PC-9 (cell line): ENCODE measurements at regions not wholly inside any gene's neighbourhood (a gene's known extent, or its start where the extent isn't known, plus 50 kb on each side); places are given as distances from the start of the nearest gene placed in this dataset.

Source experiments
- EZH2 ChIP-seq: fragments of 200-600 bp; sonication (generic); IDR thresholded peaks from 2 replicates; pipeline ENCODE4 v1.8.0; 2017; ENCODE audit warnings: antibody characterized with exemption, low read depth
- TF ChIP-seq, protein P1 (sequence below): fragments of 200-600 bp; sonication (generic); conservative IDR thresholded peaks from 2 replicates; pipeline ENCODE4 v1.6.1; 2017; ENCODE audit warnings: mixed run types, antibody characterized with exemption, mild to moderate bottlenecking, moderate library complexity

DNA sequence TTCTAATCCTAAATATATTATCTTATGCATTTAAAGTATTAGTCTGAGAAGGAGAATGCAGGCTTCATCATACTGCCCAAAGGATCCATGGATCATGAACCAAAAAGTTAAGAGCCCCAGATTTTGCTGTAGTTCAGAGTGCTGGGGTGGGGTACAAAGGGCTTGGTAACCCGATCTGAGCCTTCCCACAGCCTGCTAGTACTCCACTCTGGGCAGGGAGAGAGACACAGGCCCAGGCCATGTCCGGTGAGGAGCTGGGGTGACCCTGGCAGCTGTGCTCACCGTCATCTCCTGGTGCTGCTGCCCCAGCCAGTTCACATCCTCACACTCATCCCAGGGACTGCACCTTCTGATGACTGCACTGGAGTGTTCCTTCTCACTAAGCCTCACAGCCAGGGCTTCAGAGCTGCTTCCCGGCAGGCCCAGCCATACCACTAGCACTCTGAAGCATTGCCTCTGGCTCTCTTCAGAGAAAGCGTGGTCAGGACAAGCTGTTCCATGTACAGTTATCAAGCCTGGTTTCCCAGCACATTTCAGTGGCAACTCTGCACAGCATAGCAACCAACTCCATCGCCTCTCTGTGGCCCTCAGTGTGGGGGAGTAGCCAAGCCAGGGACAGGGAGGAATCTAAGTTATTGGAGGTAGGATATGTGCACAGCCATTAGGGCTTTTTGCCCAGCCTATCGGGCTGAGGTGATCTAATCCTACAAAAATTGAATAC, 189.0 kb upstream of the CTAGE1 start:
- TF ChIP-seq, protein P1, sequence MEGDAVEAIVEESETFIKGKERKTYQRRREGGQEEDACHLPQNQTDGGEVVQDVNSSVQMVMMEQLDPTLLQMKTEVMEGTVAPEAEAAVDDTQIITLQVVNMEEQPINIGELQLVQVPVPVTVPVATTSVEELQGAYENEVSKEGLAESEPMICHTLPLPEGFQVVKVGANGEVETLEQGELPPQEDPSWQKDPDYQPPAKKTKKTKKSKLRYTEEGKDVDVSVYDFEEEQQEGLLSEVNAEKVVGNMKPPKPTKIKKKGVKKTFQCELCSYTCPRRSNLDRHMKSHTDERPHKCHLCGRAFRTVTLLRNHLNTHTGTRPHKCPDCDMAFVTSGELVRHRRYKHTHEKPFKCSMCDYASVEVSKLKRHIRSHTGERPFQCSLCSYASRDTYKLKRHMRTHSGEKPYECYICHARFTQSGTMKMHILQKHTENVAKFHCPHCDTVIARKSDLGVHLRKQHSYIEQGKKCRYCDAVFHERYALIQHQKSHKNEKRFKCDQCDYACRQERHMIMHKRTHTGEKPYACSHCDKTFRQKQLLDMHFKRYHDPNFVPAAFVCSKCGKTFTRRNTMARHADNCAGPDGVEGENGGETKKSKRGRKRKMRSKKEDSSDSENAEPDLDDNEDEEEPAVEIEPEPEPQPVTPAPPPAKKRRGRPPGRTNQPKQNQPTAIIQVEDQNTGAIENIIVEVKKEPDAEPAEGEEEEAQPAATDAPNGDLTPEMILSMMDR, result no peak
- TF ChIP-seq EZH2, result no peak
